Activated CD4-positive, alpha-beta T cell treated with anti-CD3 and anti-CD28 coated beads, Interleukin-10, Interleukin-2, amounts not matched to agents 100 ng/mL and 50 ng/mL, durations not matched to agents 16 hours and 8 hours (primary cell): ENCODE measurements at regions not wholly inside any gene's neighbourhood (a gene's known extent, or its start where the extent isn't known, plus 50 kb on each side); places are given as distances from the start of the nearest gene placed in this dataset.

Source experiments
- DNase-seq: peaks from one replicate; pipeline ENCODE4 v3.0.0-alpha.2; 2020

- no peak for DNase-seq
Measured at GRCh38 chr6:164142322-164142721, 727.8 kb downstream of the QKI start.

DNA sequence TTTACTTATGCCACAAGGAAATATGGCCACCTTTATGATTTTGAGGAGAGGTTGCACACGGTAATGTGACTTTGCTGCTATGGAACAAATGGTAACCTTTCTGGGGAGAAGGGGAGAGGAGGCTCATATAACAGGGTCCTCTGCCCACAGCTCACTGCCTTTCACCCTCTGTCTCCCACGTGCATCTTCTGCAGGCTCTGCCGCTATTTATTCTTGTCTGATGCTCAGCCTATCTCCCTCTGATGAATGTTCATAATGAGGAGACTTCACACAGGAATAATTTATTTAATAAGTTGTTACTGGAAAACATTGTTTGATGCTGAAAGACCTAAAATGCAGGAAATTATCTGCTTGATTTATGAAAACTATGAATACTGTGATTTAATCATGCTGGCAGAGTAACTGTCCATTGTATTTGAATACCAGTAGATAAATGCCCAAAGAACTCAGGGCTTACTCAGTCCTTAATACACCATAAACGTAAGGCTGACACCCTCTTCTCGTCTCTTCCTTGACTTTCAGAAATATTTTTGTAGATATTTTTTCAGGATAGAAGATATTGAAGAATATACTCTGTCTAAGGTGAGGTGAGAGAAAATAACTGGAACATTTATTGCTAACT is 721.1 kb downstream of the QKI start:
- no peak for DNase-seq

GRCh38 chr6:164133095-164133494 is 718.6 kb downstream of the QKI start:
- no peak for DNase-seq

- no peak for DNase-seq
Measured at GRCh38 chr6:164130585-164130984, 716.1 kb downstream of the QKI start.

DNA sequence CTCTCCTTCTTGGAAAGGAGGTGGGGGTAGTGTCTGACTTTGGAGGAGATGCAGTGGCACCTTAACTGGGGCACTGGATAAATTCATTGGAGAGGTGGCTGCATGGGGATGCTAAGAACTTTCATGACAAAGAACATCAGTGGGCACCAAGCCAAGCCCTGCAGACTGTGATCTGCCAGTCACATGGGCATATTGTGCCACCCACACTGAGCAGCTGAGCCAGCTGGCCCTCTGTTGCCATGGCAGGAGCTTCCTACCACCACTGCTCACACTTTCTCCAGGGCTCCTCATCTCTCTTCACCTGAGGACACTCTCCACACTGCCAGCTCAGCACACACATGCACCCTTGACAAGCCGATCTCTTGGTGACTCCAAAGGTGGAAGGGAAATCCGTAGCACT is 715.6 kb downstream of the QKI start:
- DNase-seq: no peak

DNA sequence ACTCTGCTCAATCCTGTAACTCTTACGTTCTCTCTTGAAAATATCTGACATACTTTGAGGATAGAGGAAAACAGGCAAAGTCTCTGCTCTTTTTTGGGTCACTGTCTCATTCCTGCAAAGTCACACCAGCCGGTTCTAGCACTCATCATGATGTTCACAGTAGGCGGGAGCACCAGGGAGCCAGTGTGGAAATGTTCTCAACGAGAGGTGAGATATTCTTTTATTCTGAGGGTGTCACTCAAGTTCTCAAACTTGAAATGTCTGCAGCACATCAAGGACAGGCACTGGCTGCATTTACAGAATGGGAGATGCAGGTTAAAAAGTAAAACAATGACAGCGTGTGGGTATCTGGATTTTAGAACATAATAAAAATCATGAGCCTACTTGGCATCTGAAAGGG is 714.7 kb downstream of the QKI start:
- DNase-seq: no peak

- DNase-seq: no peak
Measured at GRCh38 chr6:164128101-164128500, 713.6 kb downstream of the QKI start.

- DNase-seq: no peak
Measured at GRCh38 chr6:164124986-164125385, 710.5 kb downstream of the QKI start.

DNA sequence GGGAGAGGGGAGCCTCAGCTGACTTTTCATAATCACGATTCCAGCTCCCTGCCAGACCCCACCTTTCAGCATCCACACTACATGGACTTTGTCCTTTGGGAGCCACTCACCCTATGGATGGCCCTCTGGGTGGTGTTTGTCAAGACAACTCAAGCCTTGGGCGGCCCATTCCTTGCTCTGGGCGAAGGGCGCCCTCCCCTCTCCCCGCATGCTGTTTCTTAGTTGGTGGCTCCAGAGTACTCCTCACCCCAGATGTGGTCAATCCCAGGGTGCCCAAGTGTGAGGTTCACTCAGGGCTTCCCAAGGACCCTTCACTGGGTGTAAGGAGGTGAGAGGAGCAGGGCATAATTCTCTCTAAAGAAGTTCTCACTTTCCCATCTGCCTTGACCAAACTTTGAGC is 710.0 kb downstream of the QKI start:
- no peak for DNase-seq

DNA sequence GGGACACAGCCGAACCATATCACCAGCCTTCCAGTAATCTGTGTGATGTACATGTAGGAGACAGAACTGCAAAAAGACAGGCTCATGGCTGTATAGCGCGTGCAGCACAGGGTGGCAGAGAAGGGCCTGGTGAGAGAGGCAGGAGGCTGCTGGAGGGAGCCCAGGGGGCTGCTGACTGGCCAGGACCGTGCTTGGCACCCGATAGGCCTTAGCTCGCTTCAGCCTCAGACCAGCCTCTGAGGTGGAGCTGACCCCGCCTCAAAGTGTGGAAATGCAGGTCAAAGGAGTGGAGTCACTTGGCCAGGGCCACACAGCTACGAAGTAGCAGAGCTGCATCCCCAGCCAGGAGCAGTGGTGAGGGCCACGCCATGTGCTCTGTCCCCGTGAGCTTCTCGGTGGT is 707.6 kb downstream of the QKI start:
- no peak for DNase-seq

- DNase-seq: no peak
Measured at GRCh38 chr6:164121527-164121926, 707.0 kb downstream of the QKI start.

DNA sequence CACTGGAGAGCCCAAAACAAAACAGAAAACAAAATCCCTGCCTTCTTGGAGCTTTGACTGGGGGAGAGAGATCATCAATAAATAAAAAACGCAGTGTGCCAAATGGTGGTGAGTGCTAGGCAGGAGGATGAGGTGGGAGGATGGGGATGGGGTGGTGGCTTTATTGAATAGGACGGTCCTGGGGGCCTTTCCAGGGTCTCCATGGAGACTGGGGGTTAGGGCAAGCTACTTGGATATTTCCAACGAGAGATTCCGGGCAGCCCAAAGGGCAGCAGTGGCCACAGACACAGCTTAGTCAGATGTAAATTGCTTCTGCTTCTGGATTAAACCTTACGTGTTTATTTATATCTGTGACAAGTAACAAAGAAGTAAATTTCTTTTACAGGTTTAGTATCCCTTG is 700.1 kb downstream of the QKI start:
- DNase-seq: no peak

DNA sequence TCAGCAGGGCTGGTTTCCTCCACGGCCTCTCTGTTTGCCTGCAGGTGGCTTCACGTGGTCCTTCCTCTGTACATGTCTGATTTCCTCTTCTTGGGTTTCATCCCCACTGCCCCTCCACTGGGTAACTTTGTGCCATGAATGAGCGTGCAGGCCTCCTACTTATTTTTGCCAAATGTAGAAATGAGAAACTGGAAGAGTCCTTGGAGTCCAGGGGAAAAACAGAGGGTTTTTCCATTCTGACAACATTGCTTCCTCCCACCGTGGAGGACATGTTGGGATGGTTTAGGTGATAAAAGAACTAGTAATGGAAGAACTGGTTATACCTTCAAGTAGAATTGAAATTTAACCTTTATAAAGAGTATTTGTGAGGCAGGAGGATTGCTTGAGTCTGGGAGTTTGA is 699.5 kb downstream of the QKI start:
- no peak for DNase-seq

- DNase-seq: no peak
Measured at GRCh38 chr6:164113637-164114036, 699.1 kb downstream of the QKI start.

- no peak for DNase-seq
Measured at GRCh38 chr6:164109770-164110140, 695.2 kb downstream of the QKI start.

GRCh38 chr6:164108869-164109769 is 694.6 kb downstream of the QKI start:
- no peak for DNase-seq

DNA sequence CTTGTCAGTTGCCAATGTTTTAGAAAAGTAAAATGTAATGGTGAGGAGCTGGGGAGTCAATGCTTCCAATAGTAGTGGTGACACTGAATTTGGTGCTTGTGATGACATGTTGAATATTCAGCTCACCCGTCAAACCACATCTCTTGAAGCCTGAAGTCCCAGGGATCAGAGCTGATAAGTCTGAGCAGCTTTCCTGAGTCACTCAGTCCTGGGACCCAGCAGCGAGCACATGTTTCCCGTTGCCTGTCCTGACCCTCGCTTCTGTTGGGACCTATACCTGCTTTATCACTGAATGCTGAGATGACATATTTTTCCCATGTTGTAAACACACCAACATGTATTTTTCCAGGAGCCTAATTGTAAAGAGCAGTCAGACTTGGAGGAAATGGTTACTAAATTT is 693.6 kb downstream of the QKI start:
- no peak for DNase-seq

DNA sequence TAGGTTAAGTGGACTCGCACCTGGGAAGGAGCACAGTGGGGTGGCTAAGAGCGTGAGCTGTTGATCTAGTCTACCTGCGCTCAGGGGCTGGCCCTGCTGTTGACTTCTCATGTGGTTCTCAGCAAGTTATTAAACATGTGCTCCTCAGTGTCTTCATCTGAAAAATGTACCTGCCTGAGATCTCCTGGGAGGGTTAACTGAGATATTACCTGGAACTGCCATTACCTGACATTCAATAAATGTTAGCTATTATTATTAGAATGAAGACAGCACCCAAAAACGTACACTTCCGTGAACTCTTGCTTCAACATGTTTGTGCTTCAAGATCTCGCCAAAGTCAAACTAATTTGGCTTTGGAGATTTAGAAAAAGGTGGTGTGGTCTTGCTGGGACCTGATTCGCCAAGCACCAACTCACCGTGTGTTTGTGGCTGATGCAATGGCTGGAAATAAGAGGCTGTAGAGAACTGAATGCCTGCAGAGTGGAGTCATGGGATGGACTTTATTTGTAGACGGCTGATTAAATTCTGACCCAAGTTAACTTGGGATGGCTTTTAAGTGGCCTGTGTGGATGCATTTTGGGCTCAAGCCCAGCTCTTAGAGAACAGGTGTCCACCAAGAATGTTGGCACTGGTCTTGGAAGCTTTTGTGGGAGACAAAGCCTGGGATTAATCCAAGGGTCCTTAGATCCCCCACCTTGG is 692.9 kb downstream of the QKI start:
- no peak for DNase-seq

- no peak for DNase-seq
Measured at GRCh38 chr6:164106345-164106769, 691.8 kb downstream of the QKI start.

- DNase-seq: no peak
Measured at GRCh38 chr6:164105705-164106104, 691.2 kb downstream of the QKI start.

DNA sequence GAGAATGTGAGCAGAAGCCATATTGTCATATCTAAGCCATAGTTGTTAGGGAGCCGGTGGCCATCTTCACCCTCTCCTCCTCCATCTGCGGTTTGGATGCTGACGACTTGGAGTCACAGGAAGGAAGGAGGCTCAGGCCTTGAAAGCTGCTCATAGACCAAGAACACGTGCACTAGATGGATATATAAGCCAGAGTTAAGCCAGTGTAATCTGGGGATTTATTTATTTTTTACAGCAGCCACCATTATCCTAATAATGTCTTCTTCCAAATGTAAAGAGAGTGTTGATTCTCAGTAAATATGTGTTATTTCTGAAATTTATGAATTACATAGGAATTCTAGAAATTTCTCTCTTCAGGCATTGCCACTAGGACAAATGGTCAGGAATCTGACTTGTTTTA is 689.9 kb downstream of the QKI start:
- DNase-seq: no peak

GRCh38 chr6:164102693-164103092 is 688.2 kb downstream of the QKI start:
- no peak for DNase-seq

GRCh38 chr6:164101859-164102258 is 687.3 kb downstream of the QKI start:
- DNase-seq: no peak

- DNase-seq: no peak
Measured at GRCh38 chr6:164099269-164099865, 684.8 kb downstream of the QKI start.
